Retinal pigment epithelial cell (primary cell): ENCODE measurements at regions not wholly inside any gene's neighbourhood (a gene's known extent, or its start where the extent isn't known, plus 50 kb on each side); places are given as distances from the start of the nearest gene placed in this dataset.
"Not testable (repeated sequence)": the region's sequence is repeated elsewhere in the genome, so short reads cannot be mapped to it uniquely, and the experiment has no call there.

ENCODE experiments used
- DNase-seq: peaks from one replicate; pipeline ENCODE4 v3.0.0-alpha.2; 2010; ENCODE audit warnings: low read depth
- H3K4me3 ChIP-seq: 2 replicates; pipeline ENCODE4 v1.5.1; 2011; ENCODE audit warnings: mild to moderate bottlenecking, low read length, control low read depth, moderate library complexity
- CTCF ChIP-seq: conservative IDR thresholded peaks from 2 replicates; pipeline ENCODE4 v1.5.1; 2011; ENCODE audit warnings: low read depth, low read length, control low read depth, inconsistent platforms

- TF ChIP-seq CTCF: no peak
- no peak for DNase-seq
- no peak overlapping the region for H3K4me3 ChIP-seq
These were observed 114.0 kb downstream of the FHIP1A start for GRCh38 chr4:151522866-151523519.

- TF ChIP-seq CTCF: no peak
- no peak for DNase-seq
- H3K4me3 ChIP-seq: no peak overlapping the region
These were observed 115.6 kb downstream of the FHIP1A start for GRCh38 chr4:151524610-151525009.

DNA sequence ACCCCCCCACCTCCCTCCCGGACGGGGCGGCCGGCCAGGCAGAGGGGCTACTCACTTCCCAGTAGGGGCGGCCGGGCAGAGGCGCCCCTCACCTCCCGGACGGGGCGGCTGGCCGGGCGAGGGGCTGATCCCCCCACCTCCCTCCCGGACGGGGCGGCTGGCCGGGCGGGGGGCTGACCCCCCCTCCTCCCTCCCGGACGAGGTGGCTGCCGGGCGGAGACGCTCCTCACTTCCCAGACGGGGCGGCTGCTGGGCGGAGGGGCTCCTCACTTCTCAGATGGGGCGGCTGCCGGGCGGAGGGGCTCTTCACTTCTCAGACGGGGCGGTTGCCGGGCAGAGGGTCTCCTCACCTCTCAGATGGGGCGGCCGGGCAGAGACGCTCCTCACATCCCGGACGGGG, 117.5 kb downstream of the FHIP1A start:
- not testable (repeated sequence) for DNase-seq, H3K4me3 ChIP-seq

- DNase-seq: no peak
- no peak overlapping the region for H3K4me3 ChIP-seq
- no peak for TF ChIP-seq CTCF
These were observed 118.7 kb downstream of the FHIP1A start for GRCh38 chr4:151527699-151528098.

DNA sequence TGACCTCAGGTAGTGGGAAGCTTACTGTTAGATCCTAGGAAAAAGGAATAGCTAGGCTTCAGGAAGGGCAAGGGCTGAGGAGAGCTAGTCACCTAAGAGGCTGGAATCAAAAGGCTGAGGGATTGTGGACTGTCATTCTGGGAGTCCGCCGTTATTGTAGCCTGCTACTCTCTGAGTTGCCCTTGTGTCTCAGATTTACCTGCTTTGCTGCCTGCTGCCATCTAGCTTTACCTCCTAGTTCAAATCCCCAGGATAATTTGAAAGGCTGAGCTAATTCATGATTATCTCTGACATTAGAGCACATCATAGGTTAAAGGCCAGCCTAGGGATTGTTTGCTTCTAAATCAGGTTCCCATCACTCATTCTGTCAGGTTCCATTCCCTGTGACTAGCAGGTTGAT, 120.2 kb downstream of the FHIP1A start:
- no peak for TF ChIP-seq CTCF
- DNase-seq: no peak
- H3K4me3 ChIP-seq: no peak overlapping the region

DNA sequence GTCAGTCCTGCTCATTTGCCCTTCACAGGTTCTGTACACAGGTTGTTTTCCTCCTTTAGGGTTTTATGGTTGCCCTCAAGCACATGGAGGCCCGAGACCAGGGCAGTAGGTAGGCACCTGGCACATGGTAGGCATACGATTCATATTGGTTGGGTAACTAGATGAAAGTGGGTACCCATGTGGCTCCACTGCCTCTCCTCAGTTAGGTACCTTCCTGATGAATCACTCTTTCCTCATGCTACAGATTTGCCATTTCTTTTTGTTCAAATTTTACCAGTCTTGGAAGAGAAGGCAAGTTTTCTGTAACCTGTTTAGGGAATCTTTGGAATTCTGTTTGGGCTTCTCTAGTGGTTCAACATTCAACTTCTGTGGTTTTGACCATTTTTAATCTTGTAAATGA, 121.3 kb downstream of the FHIP1A start:
- H3K4me3 ChIP-seq: no peak overlapping the region
- no peak for TF ChIP-seq CTCF
- DNase-seq: no peak

DNA sequence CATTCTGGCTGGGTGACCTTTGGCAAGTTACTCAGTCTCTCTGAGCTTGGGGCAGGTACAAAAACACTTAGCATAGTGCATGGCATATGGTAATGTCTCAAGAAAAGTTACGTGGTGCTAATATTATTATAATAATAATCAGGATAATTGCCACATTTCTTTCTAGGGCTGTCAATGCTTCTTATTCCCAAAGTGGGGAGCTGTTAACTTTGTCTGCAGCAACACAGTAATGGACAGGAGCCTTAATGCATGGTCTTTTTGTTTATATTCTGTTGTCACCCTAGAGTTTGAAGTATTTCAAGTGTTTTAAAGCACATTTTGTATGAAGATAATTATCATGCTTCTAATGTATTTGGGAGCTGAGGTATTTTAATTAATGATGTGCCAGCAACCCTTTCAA, 121.8 kb downstream of the FHIP1A start:
- TF ChIP-seq CTCF: peak; percentile 43
- DNase-seq: no peak
- H3K4me3 ChIP-seq: no peak overlapping the region
